GM12878 (cell line): ENCODE measurements at regions not wholly inside any gene's neighbourhood (a gene's known extent, or its start where the extent isn't known, plus 50 kb on each side); places are given as distances from the start of the nearest gene placed in this dataset.

Source experiments
- MXI1 ChIP-seq: fragments of 150-350 bp; IDR thresholded peaks from 2 replicates; pipeline ENCODE4 v1.6.1; 2011; ENCODE audit warnings: low read depth, mild to moderate bottlenecking, inconsistent platforms, low read length, improper control_type of control experiment
- MYC ChIP-seq: IDR thresholded peaks from 2 replicates; pipeline ENCODE4 v1.6.1; 2011; ENCODE audit warnings: mild to moderate bottlenecking, low read length, moderate library complexity, inconsistent platforms; ENCODE audit not compliant: insufficient read depth, insufficient replicate concordance, insufficient read length, severe bottlenecking
- NR2F1 ChIP-seq: fragments of 450-650 bp; conservative IDR thresholded peaks from 2 replicates; pipeline ENCODE4 v1.6.1; 2017; ENCODE audit warnings: mild to moderate bottlenecking
- POLR2A ChIP-seq: IDR thresholded peaks from 2 replicates; pipeline ENCODE4 v1.6.1; 2011; ENCODE audit warnings: low read depth, mild to moderate bottlenecking, low read length
- POLR2AphosphoS2 ChIP-seq: IDR thresholded peaks from 2 replicates; pipeline ENCODE4 v1.6.1; 2011; ENCODE audit warnings: low read depth, mild to moderate bottlenecking, low read length, improper control_type of control experiment, moderate library complexity
- POLR2AphosphoS5 ChIP-seq: IDR thresholded peaks from 2 replicates; pipeline ENCODE4 v1.6.1; 2011; ENCODE audit warnings: mild to moderate bottlenecking, low read length, inconsistent platforms
- TAF1 ChIP-seq: IDR thresholded peaks from 2 replicates; pipeline ENCODE4 v1.6.1; 2011; ENCODE audit warnings: mild to moderate bottlenecking, low read depth, low read length, borderline replicate concordance
- YY1 ChIP-seq: IDR thresholded peaks from 2 replicates; pipeline ENCODE4 v1.6.1; 2011; ENCODE audit warnings: low read depth, mild to moderate bottlenecking, low read length
- TF ChIP-seq, protein P1 (sequence below): fragments of 450-650 bp; formaldehyde crosslinking; IDR thresholded peaks from 2 replicates; pipeline ENCODE4 v1.4.0; 2020; ENCODE audit warnings: mild to moderate bottlenecking, moderate library complexity
- TF ChIP-seq, protein P2 (sequence below), 3 experiments: IDR thresholded peaks in 2 of 3; conservative IDR thresholded peaks in 1 of 3; 2 replicates each; pipeline ENCODE4 v1.5.1; 2011; ENCODE audit warnings: low read depth in 3 of 3, low read length in 3 of 3, mild to moderate bottlenecking in 3 of 3, control low read depth in 2 of 3, moderate library complexity in 2 of 3, inconsistent platforms in 1 of 3, mixed read lengths in 1 of 3; ENCODE audit not compliant: control insufficient read depth in 2 of 3, insufficient read depth in 1 of 3; ENCODE audit errors: extremely low read depth in 1 of 3
- TF ChIP-seq, protein P3 (sequence below): IDR thresholded peaks from 2 replicates; pipeline ENCODE4 v1.6.1; 2011; ENCODE audit warnings: low read depth, mild to moderate bottlenecking, low read length, moderate library complexity, borderline replicate concordance; ENCODE audit errors: extremely low read depth
- TF ChIP-seq, protein P4 (sequence below): fragments of 450-650 bp; IDR thresholded peaks from 2 replicates; pipeline ENCODE4 v1.6.1; 2016; ENCODE audit warnings: mild to moderate bottlenecking

DNA sequence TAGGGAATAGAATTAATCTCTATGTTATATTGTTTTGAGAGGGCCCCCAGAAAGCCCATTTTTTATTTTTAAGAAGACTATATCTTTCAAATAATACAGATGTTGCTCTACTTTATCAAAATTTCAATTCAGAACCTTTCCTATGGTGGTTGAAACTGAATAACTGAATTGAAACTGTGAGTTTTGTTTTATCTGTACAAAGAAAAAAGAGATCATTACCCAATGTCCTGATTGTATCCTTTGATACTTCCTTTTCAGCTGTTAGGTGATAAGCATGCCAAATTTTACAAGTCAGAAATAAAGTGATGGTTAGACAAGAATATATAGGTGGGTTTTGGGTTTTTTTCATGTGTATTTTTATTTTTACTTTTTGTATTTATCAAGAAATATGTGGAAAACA, 1293.1 kb upstream of the USP15 start:
- TF ChIP-seq MXI1 (no peak), TAF1 (no peak), MYC (no peak), POLR2AphosphoS2 (no peak), NR2F1 (no peak), POLR2A (no peak), POLR2AphosphoS5 (no peak), YY1 (no peak)
- TF ChIP-seq, protein P1, sequence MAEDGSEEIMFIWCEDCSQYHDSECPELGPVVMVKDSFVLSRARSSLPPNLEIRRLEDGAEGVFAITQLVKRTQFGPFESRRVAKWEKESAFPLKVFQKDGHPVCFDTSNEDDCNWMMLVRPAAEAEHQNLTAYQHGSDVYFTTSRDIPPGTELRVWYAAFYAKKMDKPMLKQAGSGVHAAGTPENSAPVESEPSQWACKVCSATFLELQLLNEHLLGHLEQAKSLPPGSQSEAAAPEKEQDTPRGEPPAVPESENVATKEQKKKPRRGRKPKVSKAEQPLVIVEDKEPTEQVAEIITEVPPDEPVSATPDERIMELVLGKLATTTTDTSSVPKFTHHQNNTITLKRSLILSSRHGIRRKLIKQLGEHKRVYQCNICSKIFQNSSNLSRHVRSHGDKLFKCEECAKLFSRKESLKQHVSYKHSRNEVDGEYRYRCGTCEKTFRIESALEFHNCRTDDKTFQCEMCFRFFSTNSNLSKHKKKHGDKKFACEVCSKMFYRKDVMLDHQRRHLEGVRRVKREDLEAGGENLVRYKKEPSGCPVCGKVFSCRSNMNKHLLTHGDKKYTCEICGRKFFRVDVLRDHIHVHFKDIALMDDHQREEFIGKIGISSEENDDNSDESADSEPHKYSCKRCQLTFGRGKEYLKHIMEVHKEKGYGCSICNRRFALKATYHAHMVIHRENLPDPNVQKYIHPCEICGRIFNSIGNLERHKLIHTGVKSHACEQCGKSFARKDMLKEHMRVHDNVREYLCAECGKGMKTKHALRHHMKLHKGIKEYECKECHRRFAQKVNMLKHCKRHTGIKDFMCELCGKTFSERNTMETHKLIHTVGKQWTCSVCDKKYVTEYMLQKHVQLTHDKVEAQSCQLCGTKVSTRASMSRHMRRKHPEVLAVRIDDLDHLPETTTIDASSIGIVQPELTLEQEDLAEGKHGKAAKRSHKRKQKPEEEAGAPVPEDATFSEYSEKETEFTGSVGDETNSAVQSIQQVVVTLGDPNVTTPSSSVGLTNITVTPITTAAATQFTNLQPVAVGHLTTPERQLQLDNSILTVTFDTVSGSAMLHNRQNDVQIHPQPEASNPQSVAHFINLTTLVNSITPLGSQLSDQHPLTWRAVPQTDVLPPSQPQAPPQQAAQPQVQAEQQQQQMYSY (CRISPR knock-in tag): no peak
- TF ChIP-seq, protein P2, sequence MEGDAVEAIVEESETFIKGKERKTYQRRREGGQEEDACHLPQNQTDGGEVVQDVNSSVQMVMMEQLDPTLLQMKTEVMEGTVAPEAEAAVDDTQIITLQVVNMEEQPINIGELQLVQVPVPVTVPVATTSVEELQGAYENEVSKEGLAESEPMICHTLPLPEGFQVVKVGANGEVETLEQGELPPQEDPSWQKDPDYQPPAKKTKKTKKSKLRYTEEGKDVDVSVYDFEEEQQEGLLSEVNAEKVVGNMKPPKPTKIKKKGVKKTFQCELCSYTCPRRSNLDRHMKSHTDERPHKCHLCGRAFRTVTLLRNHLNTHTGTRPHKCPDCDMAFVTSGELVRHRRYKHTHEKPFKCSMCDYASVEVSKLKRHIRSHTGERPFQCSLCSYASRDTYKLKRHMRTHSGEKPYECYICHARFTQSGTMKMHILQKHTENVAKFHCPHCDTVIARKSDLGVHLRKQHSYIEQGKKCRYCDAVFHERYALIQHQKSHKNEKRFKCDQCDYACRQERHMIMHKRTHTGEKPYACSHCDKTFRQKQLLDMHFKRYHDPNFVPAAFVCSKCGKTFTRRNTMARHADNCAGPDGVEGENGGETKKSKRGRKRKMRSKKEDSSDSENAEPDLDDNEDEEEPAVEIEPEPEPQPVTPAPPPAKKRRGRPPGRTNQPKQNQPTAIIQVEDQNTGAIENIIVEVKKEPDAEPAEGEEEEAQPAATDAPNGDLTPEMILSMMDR (IDR thresholded peaks at IDR 0.05 in 2 of 3, conservative IDR thresholded peaks at IDR 0.05 in 1 of 3; ENCODE audit: control insufficient read depth in 2 of 3, extremely low read depth in 1 of 3, insufficient read depth in 1 of 3, low read depth in 3 of 3, low read length in 3 of 3): no peak
- TF ChIP-seq, protein P3, sequence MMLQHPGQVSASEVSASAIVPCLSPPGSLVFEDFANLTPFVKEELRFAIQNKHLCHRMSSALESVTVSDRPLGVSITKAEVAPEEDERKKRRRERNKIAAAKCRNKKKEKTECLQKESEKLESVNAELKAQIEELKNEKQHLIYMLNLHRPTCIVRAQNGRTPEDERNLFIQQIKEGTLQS: no peak
- TF ChIP-seq, protein P4, sequence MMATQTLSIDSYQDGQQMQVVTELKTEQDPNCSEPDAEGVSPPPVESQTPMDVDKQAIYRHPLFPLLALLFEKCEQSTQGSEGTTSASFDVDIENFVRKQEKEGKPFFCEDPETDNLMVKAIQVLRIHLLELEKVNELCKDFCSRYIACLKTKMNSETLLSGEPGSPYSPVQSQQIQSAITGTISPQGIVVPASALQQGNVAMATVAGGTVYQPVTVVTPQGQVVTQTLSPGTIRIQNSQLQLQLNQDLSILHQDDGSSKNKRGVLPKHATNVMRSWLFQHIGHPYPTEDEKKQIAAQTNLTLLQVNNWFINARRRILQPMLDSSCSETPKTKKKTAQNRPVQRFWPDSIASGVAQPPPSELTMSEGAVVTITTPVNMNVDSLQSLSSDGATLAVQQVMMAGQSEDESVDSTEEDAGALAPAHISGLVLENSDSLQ: no peak
